ENCODE measurements at regions not wholly inside any gene's neighbourhood (a gene's known extent, or its start where the extent isn't known, plus 50 kb on each side); places are given as distances from the start of the nearest gene placed in this dataset.

DNA sequence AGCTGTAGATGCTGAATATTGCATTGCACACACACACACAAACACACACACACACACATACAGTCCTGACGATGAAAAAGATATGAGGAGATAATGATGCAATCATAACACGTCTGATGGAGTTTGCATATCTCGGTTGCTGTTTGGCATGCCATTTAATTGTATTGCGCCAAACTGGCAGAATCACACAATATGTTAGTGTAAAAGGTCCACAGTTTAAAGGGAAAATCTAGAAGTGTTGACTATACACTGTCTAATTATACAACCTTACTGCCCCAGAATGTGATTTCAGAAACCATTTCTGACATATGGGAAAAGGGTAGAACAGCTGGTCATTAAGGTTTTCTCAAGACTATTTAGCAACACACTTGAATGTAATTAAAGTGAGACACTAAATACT is 123.7 kb upstream of the PROX1 start:
- H3K9me3 Mint-ChIP-seq (ENCODE audit: unreplicated experiment), result no peaks in the 10 kb centered on the region

DNA sequence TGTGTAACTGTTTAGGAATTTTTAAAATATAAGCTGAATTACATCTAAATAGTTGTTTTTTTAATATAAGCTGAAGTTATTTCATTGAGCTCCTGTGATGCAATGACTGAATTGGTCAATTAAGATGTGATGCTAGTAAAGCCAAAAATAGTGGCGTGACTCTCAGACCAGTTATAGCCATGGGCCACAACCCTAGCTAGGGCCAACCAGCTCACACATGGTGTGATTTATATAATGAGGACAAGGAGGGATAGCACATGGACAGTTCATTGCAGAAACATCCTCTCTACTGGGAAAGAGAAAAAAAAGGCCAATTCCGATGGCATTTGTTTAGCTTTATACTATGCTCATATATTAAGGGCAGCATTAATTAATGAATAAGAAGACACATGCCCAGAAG is 119.3 kb upstream of the PROX1 start:
- H3K27me3 Mint-ChIP-seq (ENCODE audit: unreplicated experiment), result no peaks in the 10 kb centered on the region
- no peak for DNase-seq (ENCODE audit: extremely low spot score, unreplicated experiment)
- H3K4me1 Mint-ChIP-seq (ENCODE audit: unreplicated experiment), result no peaks in the 10 kb centered on the region
- no peaks in the 10 kb centered on the region for H3K36me3 Mint-ChIP-seq (ENCODE audit: unreplicated experiment)
- no peaks in the 10 kb centered on the region for H3K9me3 Mint-ChIP-seq (ENCODE audit: unreplicated experiment)
- no peak overlapping the region for H3K27ac Mint-ChIP-seq (ENCODE audit: unreplicated experiment)
- no peak overlapping the region for H3K4me3 Mint-ChIP-seq (ENCODE audit: unreplicated experiment)
- TF ChIP-seq, protein P1, sequence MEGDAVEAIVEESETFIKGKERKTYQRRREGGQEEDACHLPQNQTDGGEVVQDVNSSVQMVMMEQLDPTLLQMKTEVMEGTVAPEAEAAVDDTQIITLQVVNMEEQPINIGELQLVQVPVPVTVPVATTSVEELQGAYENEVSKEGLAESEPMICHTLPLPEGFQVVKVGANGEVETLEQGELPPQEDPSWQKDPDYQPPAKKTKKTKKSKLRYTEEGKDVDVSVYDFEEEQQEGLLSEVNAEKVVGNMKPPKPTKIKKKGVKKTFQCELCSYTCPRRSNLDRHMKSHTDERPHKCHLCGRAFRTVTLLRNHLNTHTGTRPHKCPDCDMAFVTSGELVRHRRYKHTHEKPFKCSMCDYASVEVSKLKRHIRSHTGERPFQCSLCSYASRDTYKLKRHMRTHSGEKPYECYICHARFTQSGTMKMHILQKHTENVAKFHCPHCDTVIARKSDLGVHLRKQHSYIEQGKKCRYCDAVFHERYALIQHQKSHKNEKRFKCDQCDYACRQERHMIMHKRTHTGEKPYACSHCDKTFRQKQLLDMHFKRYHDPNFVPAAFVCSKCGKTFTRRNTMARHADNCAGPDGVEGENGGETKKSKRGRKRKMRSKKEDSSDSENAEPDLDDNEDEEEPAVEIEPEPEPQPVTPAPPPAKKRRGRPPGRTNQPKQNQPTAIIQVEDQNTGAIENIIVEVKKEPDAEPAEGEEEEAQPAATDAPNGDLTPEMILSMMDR (IDR thresholded peaks at IDR 0.05), result no peak

More for the DNA sequence above, 123.7 kb upstream of the PROX1 start:
- Mint-ChIP-seq H3K27ac (ENCODE audit: unreplicated experiment) (no peak overlapping the region), H3K4me1 (ENCODE audit: unreplicated experiment) (no peaks in the 10 kb centered on the region), H3K36me3 (ENCODE audit: unreplicated experiment) (no peaks in the 10 kb centered on the region), H3K27me3 (ENCODE audit: unreplicated experiment) (no peaks in the 10 kb centered on the region), H3K4me3 (ENCODE audit: unreplicated experiment) (no peak overlapping the region)
- DNase-seq (ENCODE audit: extremely low spot score, unreplicated experiment), result no peak
- TF ChIP-seq, protein P1 (IDR thresholded peaks at IDR 0.05), result no peak

DNA sequence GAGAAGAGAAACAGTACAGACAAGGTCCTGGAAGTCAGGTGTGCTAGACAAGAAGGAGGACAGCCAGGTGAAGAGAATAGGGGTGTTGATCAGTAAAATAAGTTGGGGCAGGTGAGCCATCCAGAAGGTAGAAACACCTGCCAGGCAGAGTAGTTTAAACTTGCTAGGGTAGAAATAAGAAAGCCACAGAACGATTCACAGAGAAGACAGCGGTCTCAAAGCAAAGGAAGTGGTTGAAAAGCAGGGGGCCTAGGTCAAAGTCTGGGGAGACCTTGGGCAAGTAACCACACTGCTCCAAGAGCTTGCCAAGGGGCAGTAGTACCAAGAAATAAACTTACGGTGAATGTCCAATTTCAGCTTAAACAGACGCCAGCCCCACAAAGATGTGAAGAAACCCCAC is 116.6 kb upstream of the PROX1 start:
- no peak overlapping the region for H3K27ac Mint-ChIP-seq (ENCODE audit: unreplicated experiment)

DNA sequence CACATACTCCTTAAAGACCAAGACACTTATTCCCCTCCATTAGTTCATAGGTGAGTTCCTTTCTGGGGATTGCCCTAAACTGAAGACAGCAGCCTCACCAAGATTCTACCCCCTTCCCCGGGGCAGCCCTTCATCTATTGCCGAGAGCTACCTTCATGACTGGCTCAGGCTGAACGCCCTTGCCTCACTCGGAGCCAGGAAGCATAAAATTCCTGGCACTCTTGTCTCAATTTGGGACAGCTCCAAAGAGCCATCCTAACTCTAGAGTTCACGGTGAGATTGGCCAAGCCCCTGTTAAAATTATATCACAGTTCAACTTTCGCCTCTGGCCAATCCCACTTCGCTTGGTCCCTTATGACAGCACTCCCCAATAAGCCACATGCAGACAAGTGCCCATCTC is 113.0 kb upstream of the PROX1 start:
- TF ChIP-seq, protein P1 (IDR thresholded peaks at IDR 0.05), result no peak
- Mint-ChIP-seq H3K36me3 (ENCODE audit: unreplicated experiment) (no peaks in the 10 kb centered on the region), H3K9me3 (ENCODE audit: unreplicated experiment) (no peaks in the 10 kb centered on the region), H3K4me1 (ENCODE audit: unreplicated experiment) (no peaks in the 10 kb centered on the region), H3K27me3 (ENCODE audit: unreplicated experiment) (no peaks in the 10 kb centered on the region), H3K27ac (ENCODE audit: unreplicated experiment) (no peak overlapping the region), H3K4me3 (ENCODE audit: unreplicated experiment) (no peak overlapping the region)
- DNase-seq (ENCODE audit: extremely low spot score, unreplicated experiment), result no peak

More for the DNA sequence above, 116.6 kb upstream of the PROX1 start:
- no peaks in the 10 kb centered on the region for H3K4me1 Mint-ChIP-seq (ENCODE audit: unreplicated experiment)
- H3K9me3 Mint-ChIP-seq (ENCODE audit: unreplicated experiment), result no peaks in the 10 kb centered on the region
- no peak for DNase-seq (ENCODE audit: extremely low spot score, unreplicated experiment)
- no peaks in the 10 kb centered on the region for H3K27me3 Mint-ChIP-seq (ENCODE audit: unreplicated experiment)
- H3K4me3 Mint-ChIP-seq (ENCODE audit: unreplicated experiment), result no peak overlapping the region
- H3K36me3 Mint-ChIP-seq (ENCODE audit: unreplicated experiment), result no peaks in the 10 kb centered on the region
- TF ChIP-seq, protein P1 (IDR thresholded peaks at IDR 0.05), result no peak

DNA sequence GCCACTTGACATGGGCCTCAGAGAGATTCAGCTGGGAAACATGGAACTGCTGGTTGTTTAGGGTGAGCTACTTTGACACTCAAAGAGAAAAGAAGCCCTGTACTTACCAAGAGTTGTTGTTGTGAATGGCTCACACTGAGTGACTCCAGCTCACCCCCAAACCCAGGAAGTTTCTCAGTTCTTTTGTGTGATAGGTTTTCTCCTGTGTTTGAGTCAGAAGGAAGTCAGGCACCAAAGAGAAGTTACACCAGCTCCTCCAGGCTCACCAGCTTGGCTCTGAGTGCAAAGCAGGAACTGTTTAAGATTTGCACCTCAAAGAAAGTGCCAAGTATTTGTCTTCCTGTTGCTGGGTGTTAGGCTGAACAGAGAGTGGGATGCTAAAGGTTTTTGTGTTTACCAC is 111.2 kb upstream of the PROX1 start:
- no peak overlapping the region for H3K27ac Mint-ChIP-seq (ENCODE audit: unreplicated experiment)
- H3K4me3 Mint-ChIP-seq (ENCODE audit: unreplicated experiment), result no peak overlapping the region

More for the DNA sequence above, 111.2 kb upstream of the PROX1 start:
- TF ChIP-seq, protein P1 (IDR thresholded peaks at IDR 0.05), result no peak
- no peaks in the 10 kb centered on the region for H3K4me1 Mint-ChIP-seq (ENCODE audit: unreplicated experiment)
- H3K9me3 Mint-ChIP-seq (ENCODE audit: unreplicated experiment), result no peaks in the 10 kb centered on the region
- H3K27me3 Mint-ChIP-seq (ENCODE audit: unreplicated experiment), result no peaks in the 10 kb centered on the region
- no peaks in the 10 kb centered on the region for H3K36me3 Mint-ChIP-seq (ENCODE audit: unreplicated experiment)
- no peak for DNase-seq (ENCODE audit: extremely low spot score, unreplicated experiment)

Data from osteocyte (in vitro differentiated cells).